GM10248 (cell line): ENCODE measurements at regions not wholly inside any gene's neighbourhood (a gene's known extent, or its start where the extent isn't known, plus 50 kb on each side); places are given as distances from the start of the nearest gene placed in this dataset.

Experiments
- CTCF ChIA-PET: fragments of 300-600 bp; sonication (Branson Sonifier 250); formaldehyde crosslinking; extraction: SDS; loops from one replicate; lab custom pipeline; 2021; ENCODE audit warnings: antibody characterized with exemption; lab: Yijun Ruan, JAX
- POLR2A ChIA-PET: fragments of 350-650 bp; sonication (Branson Sonifier 250); formaldehyde crosslinking; extraction: SDS; loops from one replicate; lab custom pipeline; 2020; ENCODE audit warnings: antibody characterized with exemption; lab: Yijun Ruan, JAX
- DNase-seq: peaks from one replicate; pipeline ENCODE4 v3.0.0; 2012; ENCODE audit errors: extremely low spot score
- CTCF ChIP-seq: IDR thresholded peaks from 2 replicates; pipeline ENCODE4 v1.5.1; 2012; ENCODE audit warnings: mild to moderate bottlenecking, low read depth; ENCODE audit errors: extremely low read depth, missing control alignments, control extremely low read depth

GRCh38 chr12:85569261-85569660 is 266.9 kb downstream of the RASSF9 start:
- ChIA-PET POLR2A (no interaction called here), CTCF (interaction anchor here (1.0 to 1.4 kb wide), 2 partner anchors 10 to 298 kb away, joined by 3 read pairs; no protein-coding TSS in a partner anchor)
- TF ChIP-seq CTCF = no peak
- no peak for DNase-seq

- POLR2A ChIA-PET = no interaction called here
- DNase-seq = no peak
- CTCF ChIA-PET = interaction anchor here (1.2 kb wide), 1 partner anchor 294 kb away, joined by 6 read pairs; no protein-coding TSS in a partner anchor
- TF ChIP-seq CTCF = no peak
These were observed 263.3 kb downstream of the RASSF9 start for GRCh38 chr12:85572956-85573355.

GRCh38 chr12:85573635-85574214 is 262.5 kb downstream of the RASSF9 start:
- ChIA-PET CTCF (interaction anchor here (1.5 to 1.8 kb wide), 2 partner anchors 10 to 24 kb away, joined by 5 to 8 read pairs; no protein-coding TSS in a partner anchor), POLR2A (no interaction called here)
- TF ChIP-seq CTCF = no peak
- no peak for DNase-seq

GRCh38 chr12:85574291-85574690 is 261.9 kb downstream of the RASSF9 start:
- no peak for TF ChIP-seq CTCF
- ChIA-PET CTCF (interaction anchor here (1.5 to 4.0 kb wide), 5 partner anchors 10 to 293 kb away, joined by 4 to 34 read pairs (median 8); no protein-coding TSS in a partner anchor), POLR2A (no interaction called here)
- DNase-seq = no peak

GRCh38 chr12:85575120-85576096 is 260.8 kb downstream of the RASSF9 start:
- DNase-seq = peak; percentile 44
- ChIA-PET POLR2A (no interaction called here), CTCF (interaction anchor here (0.6 to 4.0 kb wide), 13 partner anchors 8 to 296 kb away, joined by 3 to 34 read pairs (median 4); no protein-coding TSS in a partner anchor)
- TF ChIP-seq CTCF = peak; percentile 65

GRCh38 chr12:85580562-85581168 is 255.5 kb downstream of the RASSF9 start:
- ChIA-PET POLR2A (no interaction called here), CTCF (interaction anchor here (0.8 kb wide), 1 partner anchor 10 kb away, joined by 3 read pairs; no protein-coding TSS in a partner anchor)
- no peak for DNase-seq
- no peak for TF ChIP-seq CTCF
